Loucy (cell line): ENCODE measurements at regions not wholly inside any gene's neighbourhood (a gene's known extent, or its start where the extent isn't known, plus 50 kb on each side); places are given as distances from the start of the nearest gene placed in this dataset.

Source experiments
- EZH2phosphoT487 ChIP-seq: fragments of 200-600 bp; IDR thresholded peaks from 2 replicates; pipeline ENCODE4 v1.6.1; 2018; ENCODE audit warnings: antibody characterized with exemption, mild to moderate bottlenecking, moderate library complexity, borderline replicate concordance
- TF ChIP-seq, protein P1 (sequence below): fragments of 200-600 bp; sonication (generic); conservative IDR thresholded peaks from 2 replicates; pipeline ENCODE4 v1.5.1; 2014; ENCODE audit warnings: mild to moderate bottlenecking, antibody characterized with exemption, low read length

DNA sequence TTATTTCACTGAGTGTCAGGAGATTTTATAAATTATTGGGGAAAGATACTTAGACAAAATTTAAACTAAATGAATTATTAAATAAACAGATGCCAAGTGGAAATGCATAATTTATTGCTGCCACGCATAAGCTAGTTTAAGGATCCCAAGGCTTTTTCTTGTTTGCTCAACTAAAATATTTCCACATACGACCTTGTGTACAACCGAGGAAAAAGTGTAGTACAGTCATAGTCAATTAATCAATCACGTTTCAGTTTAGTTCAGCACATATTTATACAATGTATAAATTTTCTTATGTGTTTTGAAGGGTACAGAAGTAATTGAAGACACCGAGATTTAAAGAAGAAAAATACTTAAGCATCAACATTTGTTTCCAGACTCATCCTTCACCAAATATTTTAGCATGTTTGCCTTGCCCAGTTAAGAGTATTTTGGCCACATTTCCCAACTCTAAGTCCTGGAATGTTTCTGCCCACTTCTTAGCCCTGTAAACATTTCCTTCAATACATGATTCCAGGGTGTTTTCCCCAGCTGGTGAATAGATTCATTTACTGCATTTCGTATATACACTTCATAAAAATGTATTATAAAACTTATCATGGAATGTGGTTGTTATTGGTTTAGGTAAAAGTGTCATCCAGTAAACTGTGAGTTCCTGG is 652.9 kb downstream of the ELAVL2 start:
- TF ChIP-seq, protein P1, sequence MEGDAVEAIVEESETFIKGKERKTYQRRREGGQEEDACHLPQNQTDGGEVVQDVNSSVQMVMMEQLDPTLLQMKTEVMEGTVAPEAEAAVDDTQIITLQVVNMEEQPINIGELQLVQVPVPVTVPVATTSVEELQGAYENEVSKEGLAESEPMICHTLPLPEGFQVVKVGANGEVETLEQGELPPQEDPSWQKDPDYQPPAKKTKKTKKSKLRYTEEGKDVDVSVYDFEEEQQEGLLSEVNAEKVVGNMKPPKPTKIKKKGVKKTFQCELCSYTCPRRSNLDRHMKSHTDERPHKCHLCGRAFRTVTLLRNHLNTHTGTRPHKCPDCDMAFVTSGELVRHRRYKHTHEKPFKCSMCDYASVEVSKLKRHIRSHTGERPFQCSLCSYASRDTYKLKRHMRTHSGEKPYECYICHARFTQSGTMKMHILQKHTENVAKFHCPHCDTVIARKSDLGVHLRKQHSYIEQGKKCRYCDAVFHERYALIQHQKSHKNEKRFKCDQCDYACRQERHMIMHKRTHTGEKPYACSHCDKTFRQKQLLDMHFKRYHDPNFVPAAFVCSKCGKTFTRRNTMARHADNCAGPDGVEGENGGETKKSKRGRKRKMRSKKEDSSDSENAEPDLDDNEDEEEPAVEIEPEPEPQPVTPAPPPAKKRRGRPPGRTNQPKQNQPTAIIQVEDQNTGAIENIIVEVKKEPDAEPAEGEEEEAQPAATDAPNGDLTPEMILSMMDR: no peak
- no peak for TF ChIP-seq EZH2phosphoT487
